Epithelial cell of proximal tubule (primary cell): ENCODE measurements at regions not wholly inside any gene's neighbourhood (a gene's known extent, or its start where the extent isn't known, plus 50 kb on each side); places are given as distances from the start of the nearest gene placed in this dataset.

Source experiments
- DNase-seq: peaks from one replicate; pipeline ENCODE4 v3.0.0-alpha.2; 2011; ENCODE audit warnings: low read depth
- H3K4me3 ChIP-seq: 2 replicates; pipeline ENCODE4 v1.5.1; 2011; ENCODE audit warnings: low read depth, mild to moderate bottlenecking, low read length
- TF ChIP-seq, protein P1 (sequence below): conservative IDR thresholded peaks from 2 replicates; pipeline ENCODE4 v1.5.1; 2012; ENCODE audit warnings: low read depth, mild to moderate bottlenecking, low read length

DNA sequence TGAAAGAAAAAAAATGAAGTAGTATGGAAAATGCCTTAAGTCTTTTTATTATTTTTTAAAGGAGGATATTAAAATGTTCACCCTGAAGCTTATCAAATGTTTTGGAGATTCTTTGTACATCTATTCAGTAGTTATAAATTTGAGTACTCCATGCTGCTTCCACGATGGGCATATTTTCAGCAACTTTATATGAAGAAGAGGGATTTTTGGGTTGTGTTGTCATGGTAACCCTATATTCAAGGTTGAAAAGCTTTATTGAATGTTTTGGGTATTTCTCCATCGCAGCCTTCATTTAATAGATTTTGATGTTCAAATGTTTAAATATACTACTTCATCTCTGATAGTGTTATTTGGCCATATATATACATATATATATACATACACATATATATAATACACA lies 557.5 kb downstream of the CAAP1 start:
- H3K4me3 ChIP-seq = no peak overlapping the region
- TF ChIP-seq, protein P1, sequence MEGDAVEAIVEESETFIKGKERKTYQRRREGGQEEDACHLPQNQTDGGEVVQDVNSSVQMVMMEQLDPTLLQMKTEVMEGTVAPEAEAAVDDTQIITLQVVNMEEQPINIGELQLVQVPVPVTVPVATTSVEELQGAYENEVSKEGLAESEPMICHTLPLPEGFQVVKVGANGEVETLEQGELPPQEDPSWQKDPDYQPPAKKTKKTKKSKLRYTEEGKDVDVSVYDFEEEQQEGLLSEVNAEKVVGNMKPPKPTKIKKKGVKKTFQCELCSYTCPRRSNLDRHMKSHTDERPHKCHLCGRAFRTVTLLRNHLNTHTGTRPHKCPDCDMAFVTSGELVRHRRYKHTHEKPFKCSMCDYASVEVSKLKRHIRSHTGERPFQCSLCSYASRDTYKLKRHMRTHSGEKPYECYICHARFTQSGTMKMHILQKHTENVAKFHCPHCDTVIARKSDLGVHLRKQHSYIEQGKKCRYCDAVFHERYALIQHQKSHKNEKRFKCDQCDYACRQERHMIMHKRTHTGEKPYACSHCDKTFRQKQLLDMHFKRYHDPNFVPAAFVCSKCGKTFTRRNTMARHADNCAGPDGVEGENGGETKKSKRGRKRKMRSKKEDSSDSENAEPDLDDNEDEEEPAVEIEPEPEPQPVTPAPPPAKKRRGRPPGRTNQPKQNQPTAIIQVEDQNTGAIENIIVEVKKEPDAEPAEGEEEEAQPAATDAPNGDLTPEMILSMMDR = no peak
- DNase-seq = no peak

GRCh38 chr9:26334706-26335105 lies 557.9 kb downstream of the CAAP1 start:
- TF ChIP-seq, protein P1 = no peak
- H3K4me3 ChIP-seq = no peak overlapping the region
- DNase-seq = no peak

- DNase-seq = no peak
- no peak overlapping the region for H3K4me3 ChIP-seq
- TF ChIP-seq, protein P1 = no peak
Measured at GRCh38 chr9:26331223-26331622, 561.4 kb downstream of the CAAP1 start.

GRCh38 chr9:26329974-26330373 lies 562.6 kb downstream of the CAAP1 start:
- H3K4me3 ChIP-seq = no peak overlapping the region
- DNase-seq = no peak
- TF ChIP-seq, protein P1 = no peak

DNA sequence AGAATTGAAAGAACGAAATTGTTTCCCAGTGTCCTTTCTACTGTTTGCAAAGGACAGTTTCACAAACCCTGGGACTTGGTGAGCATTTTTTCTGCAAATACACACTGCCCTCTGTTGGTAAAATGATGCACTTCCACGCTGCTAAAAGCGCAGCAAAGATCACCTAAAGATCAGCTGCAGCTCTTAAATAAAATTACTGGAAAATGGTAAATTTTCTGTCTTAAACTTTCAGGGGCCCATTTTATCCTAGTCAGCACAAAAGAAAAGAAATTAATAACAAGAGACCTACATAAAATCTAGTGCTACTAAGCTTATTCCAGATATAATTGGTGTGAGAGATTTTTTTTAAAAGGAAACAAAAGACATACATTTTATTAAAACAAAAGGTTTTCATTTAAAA lies 566.0 kb downstream of the CAAP1 start:
- peak; percentile 35 for DNase-seq
- no peak overlapping the region for H3K4me3 ChIP-seq
- TF ChIP-seq, protein P1 = peak; percentile 91

GRCh38 chr9:26325444-26325829 lies 567.2 kb downstream of the CAAP1 start:
- DNase-seq = no peak
- H3K4me3 ChIP-seq = no peak overlapping the region
- TF ChIP-seq, protein P1 = no peak

GRCh38 chr9:26324786-26325443 lies 567.7 kb downstream of the CAAP1 start:
- no peak overlapping the region for H3K4me3 ChIP-seq
- TF ChIP-seq, protein P1 = no peak
- DNase-seq = no peak
